ENCODE measurements at regions not wholly inside any gene's neighbourhood (a gene's known extent, or its start where the extent isn't known, plus 50 kb on each side); places are given as distances from the start of the nearest gene placed in this dataset.
A peak's percentile ranks its signal among the peaks of the same experiment; 100 is the strongest.

GRCh38 chr1:168380945-168381344 is 100.3 kb downstream of the TBX19 start:
- Histone ChIP-seq H4K20me1 (ENCODE audit: insufficient read depth) (no peaks in the 10 kb centered on the region), H3K4me2 (no peak overlapping the region), H3K36me3 (ENCODE audit: insufficient read depth) (no peaks in the 10 kb centered on the region), H3K27me3 (ENCODE audit: insufficient read depth, low read depth) (no peaks in the 10 kb centered on the region), H3K4me3 (IDR thresholded peaks at IDR 0.05; ENCODE audit: insufficient read depth, low read depth, low read length) (no peak overlapping the region), H3K79me2 (ENCODE audit: insufficient read depth, low read depth) (no peaks in the 10 kb centered on the region), H2AFZ (ENCODE audit: low read depth) (no peak overlapping the region), H3K27ac (no peak overlapping the region), H3K9ac (no peak overlapping the region), H3K4me1 (ENCODE audit: low read depth, poor library complexity, severe bottlenecking) (no peaks in the 10 kb centered on the region)
- TF ChIP-seq CTCF (conservative IDR thresholded peaks at IDR 0.05; ENCODE audit: low read depth, low read length): no peak

GRCh38 chr1:168379104-168379860 is 98.6 kb downstream of the TBX19 start:
- Histone ChIP-seq H3K4me2 (no peak overlapping the region), H3K27me3 (ENCODE audit: insufficient read depth, low read depth) (no peaks in the 10 kb centered on the region), H3K4me3 (IDR thresholded peaks at IDR 0.05; ENCODE audit: insufficient read depth, low read depth, low read length) (no peak overlapping the region), H3K36me3 (ENCODE audit: insufficient read depth) (no peaks in the 10 kb centered on the region), H3K79me2 (ENCODE audit: insufficient read depth, low read depth) (no peaks in the 10 kb centered on the region), H4K20me1 (ENCODE audit: insufficient read depth) (no peaks in the 10 kb centered on the region), H3K27ac (no peak overlapping the region), H2AFZ (ENCODE audit: low read depth) (0 out of 2 replicates have a peak overlapping the region, but pooled peaks have one; percentile 16), H3K4me1 (ENCODE audit: low read depth, poor library complexity, severe bottlenecking) (no peaks in the 10 kb centered on the region), H3K9ac (no peak overlapping the region)
- no peak for TF ChIP-seq CTCF (conservative IDR thresholded peaks at IDR 0.05; ENCODE audit: low read depth, low read length)

DNA sequence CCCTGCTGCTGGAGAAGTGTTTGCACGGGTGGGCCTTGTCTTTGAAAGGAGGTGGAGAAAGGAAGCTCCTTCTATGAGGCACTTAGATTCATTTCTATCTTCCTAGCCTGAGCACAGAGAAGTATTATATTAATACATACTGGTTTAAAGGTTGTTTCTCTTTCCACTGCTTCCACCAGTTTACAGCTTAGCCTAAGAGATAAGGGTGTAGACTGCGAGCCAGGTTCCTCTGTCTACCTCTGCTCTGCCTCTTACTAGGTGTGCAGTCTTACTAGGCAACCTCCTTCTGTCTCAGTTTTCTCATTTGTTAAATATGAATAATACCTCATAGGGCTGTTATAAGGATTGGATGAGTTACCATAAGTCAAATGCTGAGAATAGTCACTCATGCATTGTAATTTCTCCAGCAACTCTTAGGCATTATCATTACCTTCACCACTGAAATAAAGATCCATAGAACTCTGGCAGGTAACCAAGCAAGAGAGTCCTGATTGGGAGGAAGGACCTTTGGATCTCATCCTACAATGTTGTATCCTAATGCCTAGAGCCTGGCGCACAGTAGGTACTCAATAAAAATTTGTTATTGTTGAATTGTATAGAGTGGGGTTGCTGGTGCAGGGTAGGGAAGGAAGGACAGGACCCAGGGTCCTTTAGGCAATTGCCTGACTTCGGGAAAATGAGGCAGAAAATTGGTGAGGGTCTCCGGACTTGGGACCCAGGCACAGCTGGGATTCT is 95.1 kb downstream of the TBX19 start:
- Histone ChIP-seq H4K20me1 (ENCODE audit: insufficient read depth) (no peaks in the 10 kb centered on the region), H3K36me3 (ENCODE audit: insufficient read depth) (no peaks in the 10 kb centered on the region), H3K27ac (no peak overlapping the region), H3K79me2 (ENCODE audit: insufficient read depth, low read depth) (no peaks in the 10 kb centered on the region), H3K4me2 (no peak overlapping the region), H3K4me1 (ENCODE audit: low read depth, poor library complexity, severe bottlenecking) (no peaks in the 10 kb centered on the region), H3K9ac (no peak overlapping the region), H3K27me3 (ENCODE audit: insufficient read depth, low read depth) (no peaks in the 10 kb centered on the region), H3K4me3 (IDR thresholded peaks at IDR 0.05; ENCODE audit: insufficient read depth, low read depth, low read length) (no peak overlapping the region), H2AFZ (ENCODE audit: low read depth) (no peak overlapping the region)
- no peak for TF ChIP-seq CTCF (conservative IDR thresholded peaks at IDR 0.05; ENCODE audit: low read depth, low read length)

DNA sequence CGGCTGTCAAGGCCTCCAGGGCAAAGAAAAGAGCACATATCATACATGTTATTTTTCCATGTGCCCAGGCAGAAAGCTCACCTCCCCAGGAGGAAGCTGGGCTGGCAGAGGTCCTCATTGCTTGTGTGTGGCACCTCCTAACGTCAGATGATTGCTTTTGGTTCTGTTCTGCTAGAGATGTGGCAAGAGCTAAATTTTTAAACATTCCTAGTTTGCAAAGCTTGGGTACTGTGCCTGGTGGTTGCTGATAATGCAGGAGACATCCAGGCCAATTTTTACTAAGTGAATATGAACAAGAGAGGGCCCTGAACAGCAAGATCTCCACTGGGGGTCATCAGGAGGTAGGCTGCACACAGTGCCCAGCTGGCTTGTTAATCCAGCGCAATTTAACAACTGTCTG is 93.9 kb downstream of the TBX19 start:
- no peaks in the 10 kb centered on the region for H3K79me2 ChIP-seq (ENCODE audit: insufficient read depth, low read depth)
- no peak overlapping the region for H3K27ac ChIP-seq
- H3K27me3 ChIP-seq (ENCODE audit: insufficient read depth, low read depth): no peaks in the 10 kb centered on the region
- H4K20me1 ChIP-seq (ENCODE audit: insufficient read depth): no peaks in the 10 kb centered on the region
- no peak overlapping the region for H3K4me2 ChIP-seq
- no peaks in the 10 kb centered on the region for H3K4me1 ChIP-seq (ENCODE audit: low read depth, poor library complexity, severe bottlenecking)
- H3K4me3 ChIP-seq (IDR thresholded peaks at IDR 0.05; ENCODE audit: insufficient read depth, low read depth, low read length): no peak overlapping the region
- no peak overlapping the region for H2AFZ ChIP-seq (ENCODE audit: low read depth)
- no peaks in the 10 kb centered on the region for H3K36me3 ChIP-seq (ENCODE audit: insufficient read depth)
- no peak for TF ChIP-seq CTCF (conservative IDR thresholded peaks at IDR 0.05; ENCODE audit: low read depth, low read length)
- H3K9ac ChIP-seq: no peak overlapping the region
